HL-60 (cell line): ENCODE measurements at regions not wholly inside any gene's neighbourhood (a gene's known extent, or its start where the extent isn't known, plus 50 kb on each side); places are given as distances from the start of the nearest gene placed in this dataset.

Experiments
- DNase-seq, 2 experiments: peaks; one replicate each; pipeline ENCODE4 v3.0.0-alpha.2; 2010 to 2020; ENCODE audit warnings: low read depth in 1 of 2, low spot score in 1 of 2
- H3K27ac ChIP-seq: fragments of 250-450 bp; sonication (Bioruptor Pico); replicated peaks from 2 replicates; pipeline ENCODE4 v1.5.1; 2020; ENCODE audit warnings: mild to moderate bottlenecking, moderate library complexity
- H3K27me3 ChIP-seq: fragments of 250-450 bp; sonication (Bioruptor Pico); 2 replicates; pipeline ENCODE4 v1.5.1; 2021; ENCODE audit warnings: mild to moderate bottlenecking, moderate library complexity; ENCODE audit not compliant: insufficient read depth, poor library complexity, severe bottlenecking
- H3K4me3 ChIP-seq: replicated peaks from 2 replicates; pipeline ENCODE4 v1.5.1; 2011; ENCODE audit warnings: mild to moderate bottlenecking, control low read depth, low read length; ENCODE audit not compliant: insufficient read depth
- CTCF ChIP-seq: IDR thresholded peaks from one replicate; pipeline ENCODE4 v1.5.1; 2011; ENCODE audit warnings: low read length, control low read depth, inconsistent platforms; ENCODE audit not compliant: insufficient read depth
- GABPA ChIP-seq: IDR thresholded peaks from 2 replicates; pipeline ENCODE4 v1.6.1; 2012; ENCODE audit warnings: low read depth
- POLR2AphosphoS5 ChIP-seq: IDR thresholded peaks from 2 replicates; pipeline ENCODE4 v1.6.1; 2012; ENCODE audit warnings: low read depth
- REST ChIP-seq: IDR thresholded peaks from 2 replicates; pipeline ENCODE4 v1.6.1; 2012; ENCODE audit warnings: low read depth; ENCODE audit not compliant: insufficient replicate concordance
- SPI1 ChIP-seq: IDR thresholded peaks from 2 replicates; pipeline ENCODE4 v1.6.1; 2012; ENCODE audit warnings: low read depth, mild to moderate bottlenecking, borderline replicate concordance

DNA sequence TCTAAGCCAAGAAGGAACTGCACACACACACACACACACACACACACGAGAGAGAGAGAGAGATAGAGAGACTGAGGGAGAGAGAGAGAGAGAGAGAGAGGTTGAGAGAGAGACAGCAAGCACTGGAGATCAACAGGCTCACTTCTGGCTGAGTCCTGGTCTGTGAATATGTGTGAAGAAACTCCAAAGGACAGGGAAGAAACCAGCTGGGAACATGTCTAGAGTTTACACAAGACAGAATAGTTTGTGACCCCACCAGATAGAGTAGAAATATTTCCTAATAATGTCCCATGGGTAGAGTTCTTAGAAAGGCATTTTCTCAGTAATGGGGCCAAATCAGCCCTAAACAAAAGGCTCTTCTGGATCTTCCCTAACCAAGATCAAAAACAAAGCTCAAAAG lies 155.5 kb upstream of the IGFBP3 start:
- no peaks in the 10 kb centered on the region for H3K27me3 ChIP-seq
- no peak for TF ChIP-seq CTCF
- no peak for DNase-seq
- H3K4me3 ChIP-seq: no peak overlapping the region
- H3K27ac ChIP-seq: no peak overlapping the region

GRCh38 chr7:46072722-46073121 lies 151.7 kb upstream of the IGFBP3 start:
- no peak for DNase-seq
- Histone ChIP-seq H3K27ac (no peak overlapping the region), H3K4me3 (no peak overlapping the region), H3K27me3 (no peaks in the 10 kb centered on the region)
- TF ChIP-seq POLR2AphosphoS5 (no peak), CTCF (no peak), REST (no peak), GABPA (no peak), SPI1 (no peak)

DNA sequence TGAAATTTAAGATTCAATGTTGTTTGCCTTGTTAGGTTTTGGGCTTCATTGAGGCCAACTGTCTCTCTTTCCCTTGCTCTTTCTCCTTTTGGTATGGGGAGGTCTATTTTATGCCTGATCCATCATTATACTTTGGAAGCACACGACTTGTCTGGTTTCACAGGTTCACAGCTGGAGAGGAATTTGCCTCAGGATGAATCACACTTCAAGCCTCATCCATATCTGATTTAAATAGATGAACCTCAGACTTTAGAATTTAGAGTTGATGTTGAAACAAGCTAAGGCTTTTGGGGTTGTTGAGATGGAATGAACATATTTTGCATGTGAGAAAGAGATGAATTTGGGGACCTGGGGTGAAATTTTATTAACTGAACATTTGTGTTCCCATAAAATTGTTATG lies 150.5 kb upstream of the IGFBP3 start:
- Histone ChIP-seq H3K4me3 (no peak overlapping the region), H3K27me3 (no peaks in the 10 kb centered on the region), H3K27ac (no peak overlapping the region)
- DNase-seq: no peak
- TF ChIP-seq CTCF (no peak), POLR2AphosphoS5 (no peak), REST (no peak), GABPA (no peak), SPI1 (no peak)

DNA sequence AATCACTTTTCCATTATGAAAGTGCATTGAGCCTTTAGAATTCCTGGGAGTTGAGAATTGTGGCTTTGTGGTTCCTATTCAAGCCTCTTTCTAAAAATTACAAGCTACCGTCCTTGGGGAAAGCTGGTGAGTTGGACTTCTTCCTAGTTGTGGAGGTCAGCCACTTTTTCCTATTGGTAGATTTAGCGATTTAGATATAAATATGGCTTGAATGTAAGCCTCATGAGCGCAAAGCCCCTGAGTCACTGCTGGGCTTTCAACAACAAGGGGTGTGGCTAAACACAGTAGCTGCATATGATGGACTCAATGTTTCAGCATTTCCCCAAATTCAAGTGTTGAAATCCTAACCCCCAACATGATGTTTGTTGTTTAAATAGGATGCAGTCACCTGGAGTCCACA lies 150.0 kb upstream of the IGFBP3 start:
- TF ChIP-seq REST: no peak
- no peak for TF ChIP-seq SPI1
- no peak for TF ChIP-seq POLR2AphosphoS5
- TF ChIP-seq CTCF: no peak
- no peak for TF ChIP-seq GABPA
- no peak overlapping the region for H3K4me3 ChIP-seq
- H3K27me3 ChIP-seq: no peaks in the 10 kb centered on the region
- DNase-seq: no peak
- no peak overlapping the region for H3K27ac ChIP-seq
